ENCODE measurements at regions not wholly inside any gene's neighbourhood (a gene's known extent, or its start where the extent isn't known, plus 50 kb on each side); places are given as distances from the start of the nearest gene placed in this dataset.

- TF ChIP-seq EP300 (IDR thresholded peaks at IDR 0.05), result no peak
- no peak for TF ChIP-seq CTCF (IDR thresholded peaks at IDR 0.05)
- no peak for TF ChIP-seq POLR2A (IDR thresholded peaks at IDR 0.05)
- H3K4me1 ChIP-seq (ENCODE audit: insufficient read depth), result no peaks in the 10 kb centered on the region
- no peak overlapping the region for H3K27ac ChIP-seq
- H3K9me3 ChIP-seq, result no peaks in the 10 kb centered on the region
- DNase-seq, result no peak
- no peaks in the 10 kb centered on the region for H3K27me3 ChIP-seq
- intact Hi-C loops (cut with DNase I), result no loop called here
- no peaks in the 10 kb centered on the region for H3K36me3 ChIP-seq
- 85 to 90% (median 87%) methylated on average over 3 of the region's 3 CpGs for WGBS, 3 donors
- no peak overlapping the region for H3K4me3 ChIP-seq
Observed at GRCh38 chr13:72122661-72123255, 255.8 kb upstream of the DACH1 start.

GRCh38 chr13:72121466-72121865, 254.5 kb upstream of the DACH1 start:
- Histone ChIP-seq H3K4me1 (ENCODE audit: insufficient read depth) (no peaks in the 10 kb centered on the region), H3K27ac (no peak overlapping the region), H3K36me3 (no peaks in the 10 kb centered on the region), H3K27me3 (no peaks in the 10 kb centered on the region), H3K9me3 (no peaks in the 10 kb centered on the region), H3K4me3 (no peak overlapping the region)
- intact Hi-C loops (cut with DNase I), result no loop called here
- WGBS, 3 donors, result 88 to 95% (median 92%) methylated on average over 3 of the region's 3 CpGs
- no peak for DNase-seq
- TF ChIP-seq EP300 (IDR thresholded peaks at IDR 0.05), result no peak
- no peak for TF ChIP-seq POLR2A (IDR thresholded peaks at IDR 0.05)
- no peak for TF ChIP-seq CTCF (IDR thresholded peaks at IDR 0.05)

GRCh38 chr13:72120632-72121031, 253.6 kb upstream of the DACH1 start:
- DNase-seq, result no peak
- 66 to 70% (median 67%) methylated on average over 2 of the region's 2 CpGs for WGBS, 3 donors
- H3K27me3 ChIP-seq, result no peaks in the 10 kb centered on the region

GRCh38 chr13:72113931-72114330, 246.9 kb upstream of the DACH1 start:
- intact Hi-C loops (cut with DNase I), result no loop called here
- WGBS, 3 donors, result 49 to 52% (median 50%) methylated on average over 2 of the region's 2 CpGs
- H3K4me1 ChIP-seq (ENCODE audit: insufficient read depth), result no peaks in the 10 kb centered on the region
- no peaks in the 10 kb centered on the region for H3K9me3 ChIP-seq
- no peak for TF ChIP-seq CTCF (IDR thresholded peaks at IDR 0.05)
- no peak for TF ChIP-seq POLR2A (IDR thresholded peaks at IDR 0.05)
- TF ChIP-seq EP300 (IDR thresholded peaks at IDR 0.05), result no peak
- H3K4me3 ChIP-seq, result no peak overlapping the region
- no peaks in the 10 kb centered on the region for H3K27me3 ChIP-seq
- H3K27ac ChIP-seq, result no peak overlapping the region
- no peak for DNase-seq
- no peaks in the 10 kb centered on the region for H3K36me3 ChIP-seq

More at GRCh38 chr13:72120632-72121031, 253.6 kb upstream of the DACH1 start:
- Histone ChIP-seq H3K4me1 (ENCODE audit: insufficient read depth) (no peaks in the 10 kb centered on the region), H3K27ac (no peak overlapping the region), H3K4me3 (no peak overlapping the region), H3K36me3 (no peaks in the 10 kb centered on the region), H3K9me3 (no peaks in the 10 kb centered on the region)
- intact Hi-C loops (cut with DNase I), result no loop called here
- TF ChIP-seq POLR2A (IDR thresholded peaks at IDR 0.05) (no peak), EP300 (IDR thresholded peaks at IDR 0.05) (no peak), CTCF (IDR thresholded peaks at IDR 0.05) (no peak)

All from ovary (tissue), 7 donors.